ENCODE measurements at regions not wholly inside any gene's neighbourhood (a gene's known extent, or its start where the extent isn't known, plus 50 kb on each side); places are given as distances from the start of the nearest gene placed in this dataset.

- intact Hi-C loops (cut with micrococcal nuclease; ENCODE audit: unreplicated experiment): no loop called here
- DNase-seq: no peak
- no peaks in the 10 kb centered on the region for H3K4me1 ChIP-seq (replicated peaks; ENCODE audit: insufficient read depth)
Observed at GRCh38 chr10:127802531-127803095, 65.6 kb downstream of the FOXI2 start.

DNA sequence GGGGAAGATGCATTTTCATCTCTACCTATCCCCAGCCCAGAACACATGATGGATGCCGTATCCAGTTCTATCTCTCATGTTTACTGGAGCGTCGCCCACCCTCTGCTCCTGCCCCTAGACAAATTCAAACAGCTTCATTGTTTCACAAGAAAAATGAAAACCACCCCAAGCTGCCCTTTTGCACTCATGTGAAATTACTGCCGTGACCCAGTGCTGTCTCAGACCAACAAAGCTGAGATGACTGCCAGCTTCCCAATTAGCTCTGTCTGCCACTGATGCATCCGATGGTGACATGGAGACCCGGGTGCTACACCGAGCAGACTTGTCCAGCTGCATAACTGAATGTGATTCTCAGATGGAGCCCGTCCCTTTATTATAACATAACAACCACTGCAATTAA lies 67.7 kb downstream of the FOXI2 start:
- H3K36me3 ChIP-seq (ENCODE audit: low read depth): no peaks in the 10 kb centered on the region
- no peaks in the 10 kb centered on the region for H3K9me2 ChIP-seq (ENCODE audit: insufficient read depth)
- BruUV-seq (replicated peaks): no TSS peak
- TF ChIP-seq, protein P1, sequence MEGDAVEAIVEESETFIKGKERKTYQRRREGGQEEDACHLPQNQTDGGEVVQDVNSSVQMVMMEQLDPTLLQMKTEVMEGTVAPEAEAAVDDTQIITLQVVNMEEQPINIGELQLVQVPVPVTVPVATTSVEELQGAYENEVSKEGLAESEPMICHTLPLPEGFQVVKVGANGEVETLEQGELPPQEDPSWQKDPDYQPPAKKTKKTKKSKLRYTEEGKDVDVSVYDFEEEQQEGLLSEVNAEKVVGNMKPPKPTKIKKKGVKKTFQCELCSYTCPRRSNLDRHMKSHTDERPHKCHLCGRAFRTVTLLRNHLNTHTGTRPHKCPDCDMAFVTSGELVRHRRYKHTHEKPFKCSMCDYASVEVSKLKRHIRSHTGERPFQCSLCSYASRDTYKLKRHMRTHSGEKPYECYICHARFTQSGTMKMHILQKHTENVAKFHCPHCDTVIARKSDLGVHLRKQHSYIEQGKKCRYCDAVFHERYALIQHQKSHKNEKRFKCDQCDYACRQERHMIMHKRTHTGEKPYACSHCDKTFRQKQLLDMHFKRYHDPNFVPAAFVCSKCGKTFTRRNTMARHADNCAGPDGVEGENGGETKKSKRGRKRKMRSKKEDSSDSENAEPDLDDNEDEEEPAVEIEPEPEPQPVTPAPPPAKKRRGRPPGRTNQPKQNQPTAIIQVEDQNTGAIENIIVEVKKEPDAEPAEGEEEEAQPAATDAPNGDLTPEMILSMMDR (conservative IDR thresholded peaks at IDR 0.05): no peak
- no peak for TF ChIP-seq EZH2 (IDR thresholded peaks at IDR 0.05; ENCODE audit: low read depth)
- H4K20me1 ChIP-seq (ENCODE audit: insufficient read depth): no peaks in the 10 kb centered on the region
- no peaks in the 10 kb centered on the region for H3K9me3 ChIP-seq (ENCODE audit: insufficient read depth, low read depth)
- H3K4me2 ChIP-seq: no peak overlapping the region
- ChIA-PET CTCF (no interaction called here), POLR2A (ENCODE audit: unreplicated experiment) (no interaction called here)
- no peak overlapping the region for H3K4me3 ChIP-seq
- no peak for DNase-seq
- H2AFZ ChIP-seq: no peak overlapping the region
- H3F3A ChIP-seq (ENCODE audit: insufficient read depth, low read depth): no peaks in the 10 kb centered on the region
- no peaks in the 10 kb centered on the region for H3K79me2 ChIP-seq (ENCODE audit: low read depth)
- intact Hi-C loops (cut with micrococcal nuclease; ENCODE audit: unreplicated experiment): no loop called here
- H3K4me1 ChIP-seq (replicated peaks; ENCODE audit: insufficient read depth): no peaks in the 10 kb centered on the region
- H3K27me3 ChIP-seq (ENCODE audit: insufficient read depth, low read depth): peaks cover 48% of the 10 kb centered on the region
- H3K27ac ChIP-seq: no peak overlapping the region

More at GRCh38 chr10:127802531-127803095, 65.6 kb downstream of the FOXI2 start:
- ChIA-PET POLR2A (ENCODE audit: unreplicated experiment) (no interaction called here), CTCF (no interaction called here)
- TF ChIP-seq, protein P1 (conservative IDR thresholded peaks at IDR 0.05): no peak
- TF ChIP-seq EZH2 (IDR thresholded peaks at IDR 0.05; ENCODE audit: low read depth): no peak
- no peaks in the 10 kb centered on the region for H4K20me1 ChIP-seq (ENCODE audit: insufficient read depth)
- no peaks in the 10 kb centered on the region for H3K9me3 ChIP-seq (ENCODE audit: insufficient read depth, low read depth)
- H2AFZ ChIP-seq: no peak overlapping the region
- H3K4me3 ChIP-seq: no peak overlapping the region
- no peaks in the 10 kb centered on the region for H3K79me2 ChIP-seq (ENCODE audit: low read depth)
- no peak overlapping the region for H3K27ac ChIP-seq
- no peak overlapping the region for H3K4me2 ChIP-seq
- H3K27me3 ChIP-seq (ENCODE audit: insufficient read depth, low read depth): peaks cover 42% of the 10 kb centered on the region
- no peaks in the 10 kb centered on the region for H3F3A ChIP-seq (ENCODE audit: insufficient read depth, low read depth)
- no TSS peak for BruUV-seq (replicated peaks)
- H3K36me3 ChIP-seq (ENCODE audit: low read depth): no peaks in the 10 kb centered on the region
- no peaks in the 10 kb centered on the region for H3K9me2 ChIP-seq (ENCODE audit: insufficient read depth)

- POLR2A ChIA-PET (ENCODE audit: unreplicated experiment): no interaction called here
Observed at GRCh38 chr10:127805950-127806349, 69.0 kb downstream of the FOXI2 start.

More at GRCh38 chr10:127805950-127806349, 69.0 kb downstream of the FOXI2 start:
- H3K4me3 ChIP-seq: no peak overlapping the region
- H3K4me1 ChIP-seq (replicated peaks; ENCODE audit: insufficient read depth): no peaks in the 10 kb centered on the region
- intact Hi-C loops (cut with micrococcal nuclease; ENCODE audit: unreplicated experiment): no loop called here
- H2AFZ ChIP-seq: no peak overlapping the region
- no peaks in the 10 kb centered on the region for H3K36me3 ChIP-seq (ENCODE audit: low read depth)
- H3K79me2 ChIP-seq (ENCODE audit: low read depth): no peaks in the 10 kb centered on the region
- no peaks in the 10 kb centered on the region for H4K20me1 ChIP-seq (ENCODE audit: insufficient read depth)
- no peak for DNase-seq
- no peak for TF ChIP-seq EZH2 (IDR thresholded peaks at IDR 0.05; ENCODE audit: low read depth)
- TF ChIP-seq, protein P1 (conservative IDR thresholded peaks at IDR 0.05): no peak
- H3F3A ChIP-seq (ENCODE audit: insufficient read depth, low read depth): no peaks in the 10 kb centered on the region
- H3K27ac ChIP-seq: no peak overlapping the region
- peaks cover 48% of the 10 kb centered on the region for H3K27me3 ChIP-seq (ENCODE audit: insufficient read depth, low read depth)
- H3K9me3 ChIP-seq (ENCODE audit: insufficient read depth, low read depth): no peaks in the 10 kb centered on the region
- H3K9me2 ChIP-seq (ENCODE audit: insufficient read depth): no peaks in the 10 kb centered on the region
- CTCF ChIA-PET: no interaction called here
- no peak overlapping the region for H3K4me2 ChIP-seq
- BruUV-seq (replicated peaks): no TSS peak

Data from PC-9 (cell line).